ENCODE measurements at regions not wholly inside any gene's neighbourhood (a gene's known extent, or its start where the extent isn't known, plus 50 kb on each side); places are given as distances from the start of the nearest gene placed in this dataset.

GRCh38 chr7:106393564-106394251 lies 108.9 kb upstream of the NAMPT start:
- ChIA-PET CTCF (no interaction called here), POLR2A (no interaction called here)
- H3K36me3 ChIP-seq (ENCODE audit: control insufficient read depth, insufficient read depth, low read length) = no peaks in the 10 kb centered on the region
- H3K9me3 ChIP-seq = no peaks in the 10 kb centered on the region
- H3K27me3 ChIP-seq (replicated peaks; ENCODE audit: control insufficient read depth, insufficient read depth, low read length) = no peaks in the 10 kb centered on the region; the same call in 1 of the 2 replicates
- Mint-ChIP-seq H3K9me3 (ENCODE audit: unreplicated experiment) (peaks cover 10% of the 10 kb centered on the region), H3K4me3 (ENCODE audit: unreplicated experiment) (no peak overlapping the region), H3K27me3 (ENCODE audit: insufficient read depth, unreplicated experiment) (peaks cover 14% of the 10 kb centered on the region), H3K27ac (ENCODE audit: unreplicated experiment) (no peak overlapping the region), H3K36me3 (ENCODE audit: insufficient read depth, unreplicated experiment) (no peaks in the 10 kb centered on the region), H3K4me1 (ENCODE audit: low read depth, unreplicated experiment) (no peaks in the 10 kb centered on the region)
- H3K4me1 ChIP-seq = no peaks in the 10 kb centered on the region
- no peak for TF ChIP-seq CTCF (IDR thresholded peaks at IDR 0.05; ENCODE audit: insufficient read depth in 1 of 2, low read depth in 1 of 2, low read length in 1 of 2, severe bottlenecking in 1 of 2, unreplicated experiment in 1 of 2)
- intact Hi-C loops (cut with micrococcal nuclease; ENCODE audit: unreplicated experiment) = no loop called here
- BruUV-seq (replicated peaks) = no TSS peak
- no peak for DNase-seq
- no peak overlapping the region for H3K4me3 ChIP-seq (ENCODE audit: low read depth, low read length)

GRCh38 chr7:106392590-106392989 lies 107.8 kb upstream of the NAMPT start:
- intact Hi-C loops (cut with micrococcal nuclease; ENCODE audit: unreplicated experiment) = no loop called here
- Mint-ChIP-seq H3K4me1 (ENCODE audit: low read depth, unreplicated experiment) (no peaks in the 10 kb centered on the region), H3K27me3 (ENCODE audit: insufficient read depth, unreplicated experiment) (peaks cover 10% of the 10 kb centered on the region), H3K9me3 (ENCODE audit: unreplicated experiment) (peaks cover 10% of the 10 kb centered on the region), H3K36me3 (ENCODE audit: insufficient read depth, unreplicated experiment) (no peaks in the 10 kb centered on the region), H3K4me3 (ENCODE audit: unreplicated experiment) (no peak overlapping the region), H3K27ac (ENCODE audit: unreplicated experiment) (no peak overlapping the region)
- no peak for DNase-seq
- Histone ChIP-seq H3K4me3 (ENCODE audit: low read depth, low read length) (no peak overlapping the region), H3K9me3 (no peaks in the 10 kb centered on the region), H3K4me1 (no peaks in the 10 kb centered on the region), H3K36me3 (ENCODE audit: control insufficient read depth, insufficient read depth, low read length) (no peaks in the 10 kb centered on the region), H3K27me3 (replicated peaks; ENCODE audit: control insufficient read depth, insufficient read depth, low read length) (no peaks in the 10 kb centered on the region)
- CTCF ChIA-PET = no interaction called here
- POLR2A ChIA-PET = interaction anchor here (0.6 kb wide), 1 partner anchor 108 kb away, joined by 3 read pairs; the partner anchor contains the start of gene NAMPT
- BruUV-seq (replicated peaks) = no TSS peak
- TF ChIP-seq CTCF (IDR thresholded peaks at IDR 0.05; ENCODE audit: insufficient read depth in 1 of 2, low read depth in 1 of 2, low read length in 1 of 2, severe bottlenecking in 1 of 2, unreplicated experiment in 1 of 2) = no peak

- TF ChIP-seq CTCF (IDR thresholded peaks at IDR 0.05; ENCODE audit: insufficient read depth in 1 of 2, low read depth in 1 of 2, low read length in 1 of 2, severe bottlenecking in 1 of 2, unreplicated experiment in 1 of 2) = no peak
- CTCF ChIA-PET = no interaction called here
- H3K9me3 ChIP-seq = no peaks in the 10 kb centered on the region
- Mint-ChIP-seq H3K9me3 (ENCODE audit: unreplicated experiment) (peaks cover 10% of the 10 kb centered on the region), H3K36me3 (ENCODE audit: insufficient read depth, unreplicated experiment) (no peaks in the 10 kb centered on the region), H3K27me3 (ENCODE audit: insufficient read depth, unreplicated experiment) (peaks cover 10% of the 10 kb centered on the region), H3K4me3 (ENCODE audit: unreplicated experiment) (no peak overlapping the region), H3K27ac (ENCODE audit: unreplicated experiment) (no peak overlapping the region), H3K4me1 (ENCODE audit: low read depth, unreplicated experiment) (no peaks in the 10 kb centered on the region)
- intact Hi-C loops (cut with micrococcal nuclease; ENCODE audit: unreplicated experiment) = no loop called here
- H3K36me3 ChIP-seq (ENCODE audit: control insufficient read depth, insufficient read depth, low read length) = no peaks in the 10 kb centered on the region
- DNase-seq = no peak
- BruUV-seq (replicated peaks) = no TSS peak
- POLR2A ChIA-PET = interaction anchor here (0.6 kb wide), 1 partner anchor 107 kb away, joined by 3 read pairs; the partner anchor contains the start of gene NAMPT
- H3K4me1 ChIP-seq = no peaks in the 10 kb centered on the region
- no peaks in the 10 kb centered on the region for H3K27me3 ChIP-seq (replicated peaks; ENCODE audit: control insufficient read depth, insufficient read depth, low read length)
- H3K4me3 ChIP-seq (ENCODE audit: low read depth, low read length) = no peak overlapping the region
These were observed 107.4 kb upstream of the NAMPT start for GRCh38 chr7:106392144-106392543.

Data from Caco-2 (cell line).